Panc1 (cell line): ENCODE measurements at regions not wholly inside any gene's neighbourhood (a gene's known extent, or its start where the extent isn't known, plus 50 kb on each side); places are given as distances from the start of the nearest gene placed in this dataset.
"Not testable (repeated sequence)": the region's sequence is repeated elsewhere in the genome, so short reads cannot be mapped to it uniquely, and the experiment has no call there.

Experiments
- ATAC-seq: fragments of 200-7000 bp; cut with Tn5 transposase; 2 replicates; pipeline ENCODE4 v1.9.1; 2020; ENCODE audit warnings: mild to moderate bottlenecking, moderate library complexity
- BruUV-seq: library from RNA; stranded (reverse); fragments of 400-500 nt; replicated peaks from 2 replicates; lab custom pipeline; 2021; lab: Mats Ljungman, UMichigan
- CTCF ChIA-PET: fragments of 300-600 bp; sonication (Branson Sonifier 250); formaldehyde crosslinking; loops from one replicate; lab custom pipeline; 2022; ENCODE audit warnings: antibody characterized with exemption; lab: Charles Lee
- POLR2A ChIA-PET: fragments of 300-600 bp; sonication (Branson Sonifier 250); formaldehyde crosslinking; loops from one replicate; lab custom pipeline; 2022; ENCODE audit warnings: antibody characterized with exemption; lab: Charles Lee
- DNase-seq: peaks from one replicate; pipeline ENCODE4 v3.0.0-alpha.2; 2010; ENCODE audit warnings: low read depth, low spot score
- H3K27ac ChIP-seq: 2 replicates; pipeline ENCODE4 v1.5.1; 2011; ENCODE audit warnings: mild to moderate bottlenecking, low read length, inconsistent platforms
- H3K27me3 ChIP-seq: fragments of 200-500 bp; sonication (Bioruptor generic); 2 replicates; pipeline ENCODE4 v1.6.0; 2014; ENCODE audit warnings: low read length, inconsistent platforms; ENCODE audit not compliant: control insufficient read depth, insufficient read depth
- H3K36me3 ChIP-seq: fragments of 200-500 bp; sonication (Bioruptor generic); 2 replicates; pipeline ENCODE4 v1.5.1; 2014; ENCODE audit warnings: inconsistent platforms, mild to moderate bottlenecking, low read length, moderate library complexity; ENCODE audit not compliant: control insufficient read depth, insufficient read depth
- H3K4me1 ChIP-seq: 2 replicates; pipeline ENCODE4 v1.5.1; 2011; ENCODE audit warnings: inconsistent platforms, mild to moderate bottlenecking, low read length, moderate library complexity; ENCODE audit not compliant: control insufficient read depth, insufficient read depth
- H3K4me3 ChIP-seq, 2 experiments: 2 replicates each; pipeline ENCODE4 v1.5.1; 2011 to 2012; ENCODE audit warnings: low read depth in 2 of 2, low read length in 2 of 2, mild to moderate bottlenecking in 2 of 2, inconsistent platforms in 1 of 2, moderate library complexity in 1 of 2
- H3K9me3 ChIP-seq: fragments of 200-500 bp; sonication (Bioruptor generic); 2 replicates; pipeline ENCODE4 v1.5.1; 2014; ENCODE audit warnings: low read depth, mild to moderate bottlenecking, inconsistent platforms, low read length, moderate library complexity; ENCODE audit not compliant: control insufficient read depth, insufficient read depth
- CTCF ChIP-seq: fragments of 450-650 bp; IDR thresholded peaks from 2 replicates; pipeline ENCODE4 v1.5.1; 2017; ENCODE audit warnings: mild to moderate bottlenecking
- POLR2AphosphoS5 ChIP-seq: IDR thresholded peaks from 2 replicates; pipeline ENCODE4 v1.6.1; 2012; ENCODE audit warnings: mild to moderate bottlenecking, low read depth, low read length, moderate library complexity
- REST ChIP-seq, 2 experiments: IDR thresholded peaks; 2 replicates each; pipeline ENCODE4 v1.6.1; 2011 to 2012; ENCODE audit warnings: low read depth in 2 of 2, control low read depth in 1 of 2, low read length in 1 of 2, mild to moderate bottlenecking in 1 of 2, moderate library complexity in 1 of 2; ENCODE audit not compliant: insufficient read depth in 1 of 2
- SIN3A ChIP-seq: IDR thresholded peaks from 2 replicates; pipeline ENCODE4 v1.6.1; 2012; ENCODE audit warnings: low read depth, mild to moderate bottlenecking, low read length, moderate library complexity, borderline replicate concordance; ENCODE audit not compliant: insufficient read depth
- TCF7L2 ChIP-seq: IDR thresholded peaks from 2 replicates; pipeline ENCODE4 v1.6.1; 2011; ENCODE audit warnings: mild to moderate bottlenecking, low read depth, low read length, inconsistent platforms
- in situ Hi-C: cut with HindIII; loops from 2 replicates; pipeline ENCODE4 v1.10.0; 2016; ENCODE audit warnings: low sequenced_read_pairs, low pct_unique_long_range_greater_than_20kb
- intact Hi-C: fragments of 100-400 bp; cut with micrococcal nuclease; formaldehyde crosslinking; loops from one replicate; pipeline ENCODE4 v1.10.0; 2022; ENCODE audit not compliant: unreplicated experiment

- CTCF ChIA-PET: no interaction called here
- TF ChIP-seq CTCF (no peak), TCF7L2 (no peak), POLR2AphosphoS5 (no peak), SIN3A (no peak)
- Histone ChIP-seq H3K27ac (no peak overlapping the region), H3K9me3 (no peaks in the 10 kb centered on the region), H3K4me3 (no peak overlapping the region), H3K36me3 (no peaks in the 10 kb centered on the region), H3K27me3 (no peaks in the 10 kb centered on the region), H3K4me1 (no peaks in the 10 kb centered on the region)
- intact Hi-C loops: no loop called here
- POLR2A ChIA-PET: no interaction called here
- DNase-seq: no peak
- no peak for ATAC-seq
- in situ Hi-C loops: no loop called here
- no TSS peak for BruUV-seq
Observed at GRCh38 chr13:37175996-37176395, 70.5 kb upstream of the CSNK1A1L start.

- Histone ChIP-seq H3K4me3 (no peak overlapping the region), H3K27ac (no peak overlapping the region), H3K9me3 (no peaks in the 10 kb centered on the region), H3K4me1 (no peaks in the 10 kb centered on the region), H3K27me3 (no peaks in the 10 kb centered on the region), H3K36me3 (no peaks in the 10 kb centered on the region)
- BruUV-seq: no TSS peak
- ATAC-seq (no peak), DNase-seq (no peak)
- intact Hi-C loops: no loop called here
- TF ChIP-seq REST (IDR thresholded peaks at IDR 0.05; ENCODE audit: insufficient read depth in 1 of 2, low read depth in 2 of 2, low read length in 1 of 2): no peak
- no peak for TF ChIP-seq POLR2AphosphoS5
- no peak for TF ChIP-seq SIN3A
- no peak for TF ChIP-seq TCF7L2
- no peak for TF ChIP-seq CTCF
- ChIA-PET CTCF (no interaction called here), POLR2A (no interaction called here)
- in situ Hi-C loops: no loop called here
Observed at GRCh38 chr13:37173214-37173613, 67.8 kb upstream of the CSNK1A1L start.

- ATAC-seq, H3K36me3 ChIP-seq, H3K4me3 ChIP-seq, POLR2A ChIA-PET, intact Hi-C loops, H3K27ac ChIP-seq, H3K4me1 ChIP-seq, H3K27me3 ChIP-seq, DNase-seq, in situ Hi-C loops, H3K9me3 ChIP-seq, CTCF ChIA-PET, BruUV-seq: not testable (repeated sequence)
Observed at GRCh38 chr13:37172226-37172625, 66.8 kb upstream of the CSNK1A1L start.
